ENCODE measurements at regions not wholly inside any gene's neighbourhood (a gene's known extent, or its start where the extent isn't known, plus 50 kb on each side); places are given as distances from the start of the nearest gene placed in this dataset.

DNA sequence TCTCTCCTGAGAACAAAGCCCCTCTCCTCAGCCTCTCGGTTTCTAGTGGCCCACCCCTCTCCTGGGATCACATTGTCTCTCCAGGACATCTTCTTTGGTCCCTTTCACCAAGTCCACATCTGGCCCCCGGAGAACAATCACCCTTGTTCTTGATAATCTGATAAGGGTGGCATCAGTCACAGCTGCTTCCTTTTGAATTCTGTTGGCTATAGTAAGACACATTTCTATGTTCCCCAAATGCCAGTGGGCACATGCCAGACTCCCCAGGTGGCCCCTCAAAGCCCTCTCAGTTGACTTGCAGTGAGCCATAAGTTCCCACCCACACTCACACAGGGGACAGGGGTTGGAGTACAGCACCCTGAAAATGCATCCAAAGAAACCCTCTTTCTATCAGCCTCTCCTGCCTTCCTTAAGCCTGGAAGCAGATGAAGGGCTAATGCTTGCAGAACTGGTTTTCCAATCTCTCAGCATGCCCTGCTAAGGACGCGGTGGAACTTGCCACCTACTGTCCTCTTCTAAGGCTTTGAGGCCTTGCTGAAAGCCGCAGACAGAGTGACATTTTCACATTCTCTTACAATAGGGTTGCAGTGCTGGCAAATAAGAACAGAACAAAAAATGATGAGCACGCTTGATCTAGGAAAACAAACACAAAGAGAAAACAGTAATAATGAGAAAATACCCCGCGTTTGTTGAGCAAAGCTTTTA is 101.3 kb upstream of the SLCO3A1 start:
- H3K27me3 ChIP-seq, result peaks cover 4% of the 10 kb centered on the region
- H3K27ac ChIP-seq, result no peak overlapping the region
- H3K79me2 ChIP-seq, result no peaks in the 10 kb centered on the region
- no peaks in the 10 kb centered on the region for H3K9me3 ChIP-seq (ENCODE audit: low read depth)
- TF ChIP-seq EZH2 (IDR thresholded peaks at IDR 0.05; ENCODE audit: borderline replicate concordance) (no peak), EZH2phosphoT487 (IDR thresholded peaks at IDR 0.05; ENCODE audit: low read depth, severe bottlenecking, unreplicated experiment) (no peak)
- TF ChIP-seq, protein P1, sequence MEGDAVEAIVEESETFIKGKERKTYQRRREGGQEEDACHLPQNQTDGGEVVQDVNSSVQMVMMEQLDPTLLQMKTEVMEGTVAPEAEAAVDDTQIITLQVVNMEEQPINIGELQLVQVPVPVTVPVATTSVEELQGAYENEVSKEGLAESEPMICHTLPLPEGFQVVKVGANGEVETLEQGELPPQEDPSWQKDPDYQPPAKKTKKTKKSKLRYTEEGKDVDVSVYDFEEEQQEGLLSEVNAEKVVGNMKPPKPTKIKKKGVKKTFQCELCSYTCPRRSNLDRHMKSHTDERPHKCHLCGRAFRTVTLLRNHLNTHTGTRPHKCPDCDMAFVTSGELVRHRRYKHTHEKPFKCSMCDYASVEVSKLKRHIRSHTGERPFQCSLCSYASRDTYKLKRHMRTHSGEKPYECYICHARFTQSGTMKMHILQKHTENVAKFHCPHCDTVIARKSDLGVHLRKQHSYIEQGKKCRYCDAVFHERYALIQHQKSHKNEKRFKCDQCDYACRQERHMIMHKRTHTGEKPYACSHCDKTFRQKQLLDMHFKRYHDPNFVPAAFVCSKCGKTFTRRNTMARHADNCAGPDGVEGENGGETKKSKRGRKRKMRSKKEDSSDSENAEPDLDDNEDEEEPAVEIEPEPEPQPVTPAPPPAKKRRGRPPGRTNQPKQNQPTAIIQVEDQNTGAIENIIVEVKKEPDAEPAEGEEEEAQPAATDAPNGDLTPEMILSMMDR (IDR thresholded peaks at IDR 0.05; ENCODE audit: poor library complexity), result no peak
- no peak for DNase-seq (ENCODE audit: low spot score)
- H3K4me3 ChIP-seq, result no peak overlapping the region
- WGBS (ENCODE audit: low lambda C conversion rate, missing lambda C conversion rate), result 72% methylated on average over 8 of the region's 8 CpGs
- H4K20me1 ChIP-seq (ENCODE audit: insufficient read depth, poor library complexity, severe bottlenecking), result no peaks in the 10 kb centered on the region
- H3K4me2 ChIP-seq, result no peak overlapping the region
- no peaks in the 10 kb centered on the region for H3K4me1 ChIP-seq (ENCODE audit: insufficient read depth)
- H3K9me2 ChIP-seq (replicated peaks; ENCODE audit: insufficient read depth), result no peaks in the 10 kb centered on the region
- H2AFZ ChIP-seq, result no peak overlapping the region
- no peaks in the 10 kb centered on the region for H3K36me3 ChIP-seq (replicated peaks; ENCODE audit: insufficient read depth, low read depth)

DNA sequence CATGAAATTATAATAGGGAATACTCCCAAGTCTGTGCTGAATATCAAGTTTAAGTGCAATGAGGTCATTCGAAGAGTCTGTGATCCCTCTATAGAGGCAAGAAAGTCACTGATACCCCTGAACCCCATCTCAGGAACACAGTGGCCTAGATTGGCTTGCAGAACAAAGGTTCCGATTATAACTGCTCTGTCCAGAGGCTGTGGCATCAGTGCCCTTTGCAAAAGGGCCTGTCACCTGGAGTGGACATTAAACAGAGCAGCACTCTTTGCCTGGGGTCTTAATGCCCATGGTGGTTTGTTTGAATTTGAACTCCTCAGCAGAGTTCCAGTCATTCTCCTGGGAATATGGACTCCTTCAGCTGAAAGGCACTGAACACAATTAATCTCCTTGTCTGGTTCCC is 93.9 kb upstream of the SLCO3A1 start:
- Histone ChIP-seq H3K9me3 (ENCODE audit: low read depth) (no peaks in the 10 kb centered on the region), H3K27ac (no peak overlapping the region), H3K79me2 (no peaks in the 10 kb centered on the region), H3K4me3 (no peak overlapping the region), H3K36me3 (replicated peaks; ENCODE audit: insufficient read depth, low read depth) (no peaks in the 10 kb centered on the region), H3K27me3 (peaks cover 10% of the 10 kb centered on the region), H3K9me2 (replicated peaks; ENCODE audit: insufficient read depth) (no peaks in the 10 kb centered on the region), H3K4me1 (ENCODE audit: insufficient read depth) (no peaks in the 10 kb centered on the region), H2AFZ (no peak overlapping the region), H3K4me2 (no peak overlapping the region), H4K20me1 (ENCODE audit: insufficient read depth, poor library complexity, severe bottlenecking) (no peaks in the 10 kb centered on the region)
- no peak for DNase-seq (ENCODE audit: low spot score)
- TF ChIP-seq, protein P1 (IDR thresholded peaks at IDR 0.05; ENCODE audit: poor library complexity), result no peak
- TF ChIP-seq EZH2phosphoT487 (IDR thresholded peaks at IDR 0.05; ENCODE audit: low read depth, severe bottlenecking, unreplicated experiment) (no peak), EZH2 (IDR thresholded peaks at IDR 0.05; ENCODE audit: borderline replicate concordance) (no peak)
- 95% methylated on average over 2 of the region's 2 CpGs for WGBS (ENCODE audit: low lambda C conversion rate, missing lambda C conversion rate)

DNA sequence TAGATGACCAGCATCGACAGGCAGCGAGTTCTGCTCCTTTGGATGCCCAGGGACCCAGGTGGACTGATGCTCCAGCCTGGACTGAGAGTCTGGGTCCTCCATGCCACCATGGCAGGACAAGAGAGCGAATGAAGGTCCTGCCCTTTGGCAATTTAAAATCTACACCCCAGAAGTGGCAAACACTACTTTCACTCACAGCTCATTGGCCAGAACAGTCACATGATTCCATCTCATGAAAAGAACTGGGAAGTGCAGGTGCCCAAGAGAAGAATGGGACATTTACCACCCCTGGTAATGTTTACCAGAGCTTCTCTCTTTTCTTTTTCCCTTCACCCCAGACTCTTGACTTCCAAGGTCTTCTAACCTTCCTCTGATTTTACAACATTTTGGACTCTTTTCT is 87.8 kb upstream of the SLCO3A1 start:
- H3K9me2 ChIP-seq (replicated peaks; ENCODE audit: insufficient read depth), result no peaks in the 10 kb centered on the region
- no peaks in the 10 kb centered on the region for H3K4me1 ChIP-seq (ENCODE audit: insufficient read depth)
- no peak overlapping the region for H3K4me2 ChIP-seq
- H3K79me2 ChIP-seq, result no peaks in the 10 kb centered on the region
- no peaks in the 10 kb centered on the region for H4K20me1 ChIP-seq (ENCODE audit: insufficient read depth, poor library complexity, severe bottlenecking)
- DNase-seq (ENCODE audit: low spot score), result no peak
- H3K27ac ChIP-seq, result no peak overlapping the region
- no peaks in the 10 kb centered on the region for H3K36me3 ChIP-seq (replicated peaks; ENCODE audit: insufficient read depth, low read depth)
- no peaks in the 10 kb centered on the region for H3K9me3 ChIP-seq (ENCODE audit: low read depth)
- peaks cover 12% of the 10 kb centered on the region for H3K27me3 ChIP-seq
- WGBS (ENCODE audit: low lambda C conversion rate, missing lambda C conversion rate), result 90% methylated on average over 3 of the region's 3 CpGs
- H3K4me3 ChIP-seq, result no peak overlapping the region
- no peak for TF ChIP-seq EZH2phosphoT487 (IDR thresholded peaks at IDR 0.05; ENCODE audit: low read depth, severe bottlenecking, unreplicated experiment)
- TF ChIP-seq, protein P1 (IDR thresholded peaks at IDR 0.05; ENCODE audit: poor library complexity), result no peak
- no peak overlapping the region for H2AFZ ChIP-seq

Data from hepatocyte (in vitro differentiated cells).